Activated CD4-positive, alpha-beta T cell treated with anti-CD3 and anti-CD28 coated beads, Interleukin-10, Interleukin-2, amounts not matched to agents 100 ng/mL and 50 ng/mL, durations not matched to agents 16 hours and 8 hours (primary cell): ENCODE measurements at regions not wholly inside any gene's neighbourhood (a gene's known extent, or its start where the extent isn't known, plus 50 kb on each side); places are given as distances from the start of the nearest gene placed in this dataset.
"Not testable (repeated sequence)": the region's sequence is repeated elsewhere in the genome, so short reads cannot be mapped to it uniquely, and the experiment has no call there.

Experiments
- DNase-seq: peaks from one replicate; pipeline ENCODE4 v3.0.0-alpha.2; 2020

- DNase-seq, result no peak
Measured at GRCh38 chr2:211144974-211145665, 588.7 kb downstream of the CPS1 start.

DNA sequence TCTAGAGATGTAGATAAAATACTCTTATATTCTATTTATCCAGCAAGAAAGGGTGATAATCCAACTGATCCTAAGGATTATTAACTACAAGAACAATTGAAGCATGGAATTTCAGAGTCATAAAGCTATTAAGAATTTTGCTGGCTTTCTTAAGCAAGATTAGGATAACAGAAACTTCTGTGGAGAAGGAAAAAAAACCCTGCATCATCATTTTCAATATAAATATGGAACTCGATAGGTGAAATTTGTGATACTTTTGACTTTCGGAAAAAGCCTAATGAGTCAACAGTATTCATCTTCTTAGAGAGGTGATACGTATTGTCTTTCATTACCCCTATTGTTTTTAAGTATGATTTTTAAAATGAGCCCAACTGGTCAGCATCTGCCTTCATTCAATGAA is 593.3 kb downstream of the CPS1 start:
- no peak for DNase-seq

GRCh38 chr2:211157211-211157610 is 600.8 kb downstream of the CPS1 start:
- no peak for DNase-seq

DNA sequence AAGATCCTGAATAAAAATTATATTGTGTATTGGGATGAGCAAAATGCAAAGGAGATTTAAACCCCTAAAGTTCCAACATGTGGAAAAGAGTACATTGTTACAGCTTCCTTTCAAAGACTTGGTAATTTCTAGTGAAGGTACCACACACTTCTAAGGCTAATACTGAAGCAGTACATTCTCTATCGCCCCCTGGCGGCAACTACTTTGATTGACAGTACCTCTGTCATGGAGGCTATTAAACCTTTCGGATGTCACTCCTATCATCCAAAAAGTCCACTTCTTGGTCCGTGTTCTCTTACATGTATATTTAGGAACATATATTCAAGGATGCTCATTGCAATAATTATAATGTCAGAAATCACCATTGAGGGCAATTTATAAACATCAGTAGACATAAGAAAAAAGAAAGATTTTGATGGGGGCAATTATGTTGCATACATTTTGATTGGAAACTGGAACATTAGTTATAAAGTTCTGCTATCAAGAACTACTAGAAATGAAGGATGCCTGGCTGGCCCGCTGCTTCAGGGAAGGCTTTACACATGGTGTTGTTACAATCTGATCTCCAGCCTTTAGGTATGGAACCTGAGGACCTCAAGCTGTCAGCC is 601.6 kb downstream of the CPS1 start:
- DNase-seq, result peak; percentile 74

DNA sequence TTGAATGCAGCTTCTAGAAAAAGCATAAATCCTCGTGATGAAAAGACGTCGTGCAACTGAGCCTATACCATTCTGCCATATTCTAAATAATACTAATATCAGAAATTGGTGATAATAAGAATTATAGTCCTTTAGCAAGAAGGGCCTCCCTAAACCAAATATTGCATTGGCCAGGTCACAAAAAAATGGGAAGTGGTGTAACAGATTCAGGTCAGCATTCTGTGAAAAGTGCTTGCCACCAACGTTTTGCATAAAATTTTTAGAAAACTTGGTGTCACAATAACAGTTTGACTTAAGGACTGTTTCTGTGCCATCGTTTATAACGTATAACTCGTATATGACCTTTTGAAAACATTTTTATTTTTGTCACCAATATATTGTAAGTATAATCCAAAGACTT is 603.6 kb downstream of the CPS1 start:
- no peak for DNase-seq

- no peak for DNase-seq
Measured at GRCh38 chr2:211161236-211161635, 604.8 kb downstream of the CPS1 start.

DNA sequence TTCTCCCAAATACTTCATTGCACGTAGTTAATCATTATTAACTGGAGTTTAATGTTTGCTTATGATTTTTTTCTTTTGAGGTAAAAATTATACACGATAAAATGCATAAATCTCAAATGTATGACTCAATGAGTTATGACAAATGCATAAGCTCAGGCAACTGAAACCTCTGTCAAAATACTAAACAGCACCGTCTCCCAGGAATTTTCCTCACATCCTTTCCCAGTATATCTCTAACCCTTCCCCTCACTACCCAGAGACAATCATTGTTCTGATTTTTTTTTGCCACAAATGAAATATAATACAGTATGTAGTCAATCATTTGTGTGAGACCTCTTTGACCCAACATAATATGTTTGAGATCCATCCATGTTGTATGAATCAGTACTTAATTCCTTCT is 606.5 kb downstream of the CPS1 start:
- no peak for DNase-seq

- DNase-seq, result no peak
Measured at GRCh38 chr2:211170843-211171242, 614.4 kb downstream of the CPS1 start.

GRCh38 chr2:211174021-211174420 is 617.6 kb downstream of the CPS1 start:
- no peak for DNase-seq

GRCh38 chr2:211174631-211175030 is 618.2 kb downstream of the CPS1 start:
- no peak for DNase-seq

- DNase-seq, result no peak
Measured at GRCh38 chr2:211175956-211176355, 619.6 kb downstream of the CPS1 start.

DNA sequence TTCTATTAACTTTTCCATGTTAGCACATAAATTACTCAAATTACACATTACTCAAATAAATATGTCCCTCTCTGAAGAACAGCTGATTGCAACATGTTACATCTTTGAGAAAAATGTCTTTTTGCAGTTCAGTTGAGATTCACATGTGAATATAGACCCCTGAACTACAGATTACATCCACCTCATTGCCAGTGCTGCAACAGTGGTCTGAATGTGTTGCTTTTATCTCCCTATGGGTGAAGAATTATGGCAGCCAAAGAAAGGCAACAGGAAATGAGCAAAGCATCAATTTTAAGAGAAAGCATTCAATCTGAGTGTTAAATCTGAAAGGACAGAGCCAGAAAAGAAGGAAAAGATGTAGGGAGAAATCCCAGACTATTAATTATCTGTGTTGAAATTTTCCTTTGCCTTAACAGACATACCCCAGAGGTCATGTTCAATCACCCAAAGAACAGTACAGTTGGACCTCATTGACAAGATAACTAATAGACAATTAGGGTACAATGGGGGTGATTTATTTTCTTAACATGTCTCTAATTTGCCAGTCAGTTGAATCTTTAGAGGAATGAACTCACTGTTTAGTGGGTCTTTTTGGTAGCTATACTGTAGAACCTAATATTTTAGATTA is 620.2 kb downstream of the CPS1 start:
- no peak for DNase-seq

DNA sequence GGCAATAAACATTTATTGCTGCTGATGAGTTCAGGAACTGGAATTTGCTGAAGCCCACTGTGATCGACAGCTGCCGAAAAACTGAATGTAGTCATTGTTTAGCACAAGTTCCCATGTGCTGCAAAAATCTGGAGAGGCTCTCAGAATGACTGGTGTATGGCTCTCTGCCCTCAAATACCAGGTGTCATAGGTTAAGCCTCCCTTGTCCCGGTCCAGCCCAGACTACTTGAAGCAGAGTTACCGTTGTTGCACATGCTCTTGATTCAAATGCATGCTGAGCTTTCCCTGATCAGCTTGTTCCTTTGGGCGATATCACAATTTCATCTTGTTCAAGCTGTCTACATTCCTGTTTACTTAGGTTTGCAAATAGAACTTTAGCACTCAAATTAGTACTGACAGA is 625.2 kb downstream of the CPS1 start:
- DNase-seq, result no peak

GRCh38 chr2:211187602-211188001 is 631.2 kb downstream of the CPS1 start:
- no peak for DNase-seq

- no peak for DNase-seq
Measured at GRCh38 chr2:211203986-211204385, 647.6 kb downstream of the CPS1 start.

GRCh38 chr2:211204456-211204855 is 648.1 kb downstream of the CPS1 start:
- DNase-seq, result no peak

DNA sequence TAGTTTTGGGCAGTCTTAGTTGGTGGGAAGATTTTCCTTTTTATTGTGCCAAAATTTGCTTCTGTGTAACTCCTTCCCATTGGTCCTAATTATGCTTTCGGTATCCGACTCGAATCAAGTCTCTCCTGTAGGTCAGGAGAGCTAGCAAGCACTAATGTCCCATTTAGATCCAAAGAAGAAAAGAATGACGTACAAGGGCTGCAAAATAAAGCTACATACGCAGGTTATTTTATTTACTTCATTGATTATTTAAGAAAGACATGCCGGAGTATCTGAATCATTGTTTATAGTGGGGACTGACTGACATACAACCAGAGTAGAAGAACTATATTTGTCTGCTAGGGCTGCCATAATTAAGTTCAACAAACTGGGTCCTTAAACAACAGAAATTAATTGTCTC is 648.5 kb downstream of the CPS1 start:
- no peak for DNase-seq

DNA sequence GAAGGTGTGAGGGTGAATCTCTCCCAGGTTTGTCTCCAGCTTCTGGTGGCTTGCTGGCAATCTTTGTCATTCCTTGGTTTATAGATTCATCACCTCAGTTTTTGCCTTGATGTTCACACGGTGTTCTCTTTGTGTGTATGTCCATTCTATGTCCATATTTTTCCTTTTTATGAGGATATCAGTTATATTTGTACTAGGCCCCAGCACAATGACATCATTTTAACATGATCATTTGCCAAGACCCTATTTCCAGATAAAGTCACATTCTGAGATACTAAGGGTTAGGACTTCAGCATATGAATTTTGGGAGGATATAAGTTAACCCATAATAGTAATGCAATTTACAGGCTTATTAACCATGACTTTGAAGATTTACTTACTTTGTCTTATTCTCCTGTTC is 649.0 kb downstream of the CPS1 start:
- no peak for DNase-seq

DNA sequence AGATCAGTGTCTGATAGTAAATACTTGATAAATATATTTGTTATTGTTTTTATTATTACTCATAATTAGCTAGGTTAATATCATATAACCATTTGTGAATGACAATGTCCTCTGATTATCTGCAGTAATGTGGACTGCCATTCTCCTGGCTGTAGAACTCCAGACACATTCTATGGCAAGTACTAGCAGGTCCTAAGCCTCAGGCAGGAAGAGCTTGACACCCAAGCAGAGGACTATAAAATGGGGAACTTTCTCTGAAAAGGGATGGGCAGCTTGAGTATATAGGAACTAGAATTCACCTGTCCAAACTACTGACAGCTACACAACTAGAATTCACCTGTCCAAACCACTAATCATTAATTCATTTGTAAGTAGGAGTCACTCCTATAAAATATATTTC is 649.4 kb downstream of the CPS1 start:
- DNase-seq, result no peak

DNA sequence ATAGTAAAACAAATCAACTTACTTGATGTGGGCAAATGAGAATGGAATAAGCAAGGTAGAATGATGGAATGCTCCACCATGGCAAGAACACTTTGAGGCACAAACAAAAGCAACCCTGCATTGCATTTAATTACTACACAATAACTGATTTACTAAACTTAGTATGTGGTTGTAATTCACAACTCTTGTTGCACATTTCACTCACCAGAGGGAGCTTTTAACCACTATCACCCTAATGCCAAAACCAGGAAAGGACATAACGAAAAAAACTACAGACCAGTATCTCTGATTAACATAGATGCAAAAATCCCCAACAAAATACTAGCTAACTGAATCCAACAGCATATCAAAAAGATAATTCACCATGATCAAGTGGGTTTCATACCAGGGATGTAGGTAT is 659.8 kb downstream of the CPS1 start:
- DNase-seq, result no peak

GRCh38 chr2:211219548-211219947 is 663.1 kb downstream of the CPS1 start:
- not testable (repeated sequence) for DNase-seq

DNA sequence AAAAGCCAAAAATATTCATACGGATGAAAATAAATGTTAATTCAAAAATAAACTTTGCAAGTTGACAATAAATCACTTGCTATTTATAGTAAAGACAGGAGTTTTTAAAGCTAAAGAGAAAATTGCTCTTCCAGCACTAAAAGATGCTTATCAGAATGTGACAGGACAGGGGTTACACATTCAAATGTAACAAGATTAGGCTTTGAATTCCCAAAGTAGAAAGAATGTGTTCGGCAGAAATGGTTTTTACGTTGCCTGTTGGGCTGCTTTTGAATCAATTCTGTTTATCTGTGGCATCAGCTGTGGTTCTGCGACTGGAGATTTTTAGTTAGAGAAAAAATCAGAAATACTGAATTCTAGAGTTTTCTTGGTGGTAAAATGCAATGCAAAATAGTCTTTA is 669.4 kb downstream of the CPS1 start:
- DNase-seq, result no peak

- DNase-seq, result no peak
Measured at GRCh38 chr2:211228559-211228958, 672.2 kb downstream of the CPS1 start.

DNA sequence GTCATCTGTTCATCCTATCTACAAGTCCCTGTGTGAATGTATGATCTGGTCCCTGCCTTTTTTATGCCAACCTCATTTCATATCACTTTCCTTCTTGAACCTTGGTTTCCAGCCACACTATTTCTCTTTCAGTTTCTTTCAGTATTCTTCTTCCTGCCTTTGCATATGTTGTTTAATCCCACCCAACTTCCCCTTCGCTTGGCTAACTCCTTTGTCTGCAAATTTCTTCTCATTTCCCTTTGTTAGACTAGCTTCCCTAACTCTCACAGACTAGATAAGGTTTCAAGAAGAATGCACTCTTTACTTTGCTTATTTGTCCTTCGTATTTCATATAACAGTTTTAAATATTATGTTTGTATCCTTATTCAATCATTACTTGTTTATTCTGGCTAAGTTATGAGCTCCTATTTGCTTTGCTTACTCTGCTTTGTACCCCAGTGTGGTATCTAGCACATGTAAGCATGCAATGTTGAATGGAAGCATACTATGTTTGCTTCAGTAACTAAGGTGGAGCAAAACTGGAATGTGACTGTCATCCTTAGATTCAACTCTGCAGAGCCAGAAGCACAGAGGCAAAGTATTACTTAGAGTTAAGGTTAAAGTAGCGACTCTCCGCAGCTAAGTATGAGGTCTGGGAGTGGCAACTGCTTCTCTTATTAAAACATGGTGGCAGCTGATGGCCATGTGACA is 681.3 kb downstream of the CPS1 start:
- no peak for DNase-seq
